ENCODE measurements at regions not wholly inside any gene's neighbourhood (a gene's known extent, or its start where the extent isn't known, plus 50 kb on each side); places are given as distances from the start of the nearest gene placed in this dataset.

- ATAC-seq (ENCODE audit: low FRiP score): no peak
- no peak for DNase-seq (ENCODE audit: low spot score)
- TF ChIP-seq CTCF (IDR thresholded peaks at IDR 0.05): no peak
Measured at GRCh38 chr15:77753281-77753873, 120.7 kb upstream of the LINGO1 start.

DNA sequence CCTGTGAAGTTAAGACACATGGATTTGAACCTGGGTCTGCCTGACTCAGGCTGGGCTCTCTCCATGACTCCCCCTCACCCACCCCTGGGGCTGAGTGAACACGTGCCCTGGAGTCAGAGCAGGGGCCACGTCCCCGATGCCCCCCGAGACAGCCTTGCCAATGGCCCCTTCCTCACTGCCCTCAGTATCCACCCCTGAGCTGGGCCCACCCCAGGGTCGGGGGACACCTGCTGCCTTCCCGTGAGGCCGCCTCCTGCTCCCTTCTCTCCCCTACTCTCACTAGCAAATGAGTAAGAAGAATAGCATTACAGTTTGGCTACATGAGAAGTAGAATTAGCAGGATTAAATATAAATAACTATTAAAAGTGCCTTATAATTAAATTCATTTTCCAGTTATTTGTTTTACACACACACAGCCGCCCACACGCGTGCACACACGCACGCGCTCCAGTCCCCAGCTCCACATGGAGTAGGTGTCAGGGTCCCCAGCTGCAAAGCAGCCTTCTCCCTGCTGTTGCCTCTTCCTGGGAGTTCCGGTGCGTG lies 117.4 kb upstream of the LINGO1 start:
- ATAC-seq (ENCODE audit: low FRiP score): no peak
- no peak for TF ChIP-seq CTCF (IDR thresholded peaks at IDR 0.05)
- no peak for DNase-seq (ENCODE audit: low spot score)

- TF ChIP-seq CTCF (IDR thresholded peaks at IDR 0.05): no peak
- no peak for ATAC-seq (ENCODE audit: low FRiP score)
- DNase-seq (ENCODE audit: low spot score): no peak
Measured at GRCh38 chr15:77749236-77749997, 116.7 kb upstream of the LINGO1 start.

DNA sequence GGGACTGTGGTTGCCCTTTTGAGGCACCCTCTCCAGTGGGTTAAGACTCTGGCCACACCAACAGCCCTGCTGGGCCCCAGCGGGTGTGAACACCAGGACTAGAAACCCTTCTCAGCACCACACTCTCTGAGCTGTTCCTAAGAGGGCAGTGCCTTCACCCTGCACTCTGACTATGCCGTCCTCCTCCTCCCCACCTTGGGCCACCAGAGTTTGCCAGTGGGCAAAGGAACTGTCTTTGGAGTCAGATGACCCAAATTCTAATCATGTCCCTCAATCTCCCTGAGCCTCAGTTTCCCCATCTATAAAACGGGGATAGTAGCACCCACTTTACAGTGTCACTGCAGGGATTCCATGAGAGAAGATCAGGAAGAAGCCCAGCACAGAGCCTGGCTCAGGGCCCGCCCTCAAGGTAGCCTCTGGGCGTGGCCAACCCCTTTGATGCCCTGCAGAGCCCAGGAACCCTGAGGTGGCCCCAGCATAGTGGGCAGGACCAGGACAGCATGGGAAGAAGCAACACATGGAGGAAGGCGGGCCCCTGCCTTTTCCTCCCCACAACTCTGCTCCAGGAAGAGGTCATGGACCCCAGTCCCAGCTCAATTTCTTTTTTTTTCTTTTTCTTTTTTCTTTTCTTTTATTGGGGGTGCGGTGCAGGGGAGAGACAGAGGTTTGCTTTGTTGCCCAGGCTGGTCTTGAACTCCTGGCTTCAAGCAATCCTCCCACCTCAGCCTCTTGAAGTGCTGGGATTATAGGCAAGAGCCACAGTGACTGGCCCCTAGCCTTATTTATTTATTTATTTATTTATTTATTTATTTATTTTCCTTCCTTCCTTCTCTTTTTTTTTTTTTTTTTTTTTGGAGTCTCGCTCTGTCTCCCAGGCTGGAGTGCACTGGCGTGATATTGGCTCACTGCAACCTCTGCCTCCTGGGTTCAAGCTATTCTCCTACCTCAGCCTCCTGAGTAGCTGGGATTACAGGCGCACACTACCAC lies 115.7 kb upstream of the LINGO1 start:
- no peak for ATAC-seq (ENCODE audit: low FRiP score)
- DNase-seq (ENCODE audit: low spot score): no peak
- no peak for TF ChIP-seq CTCF (IDR thresholded peaks at IDR 0.05)

GRCh38 chr15:77747175-77748077 lies 114.7 kb upstream of the LINGO1 start:
- ATAC-seq (ENCODE audit: low FRiP score) (no peak), DNase-seq (ENCODE audit: low spot score) (no peak)
- TF ChIP-seq CTCF (IDR thresholded peaks at IDR 0.05): no peak
